ENCODE measurements at regions not wholly inside any gene's neighbourhood (a gene's known extent, or its start where the extent isn't known, plus 50 kb on each side); places are given as distances from the start of the nearest gene placed in this dataset.

DNA sequence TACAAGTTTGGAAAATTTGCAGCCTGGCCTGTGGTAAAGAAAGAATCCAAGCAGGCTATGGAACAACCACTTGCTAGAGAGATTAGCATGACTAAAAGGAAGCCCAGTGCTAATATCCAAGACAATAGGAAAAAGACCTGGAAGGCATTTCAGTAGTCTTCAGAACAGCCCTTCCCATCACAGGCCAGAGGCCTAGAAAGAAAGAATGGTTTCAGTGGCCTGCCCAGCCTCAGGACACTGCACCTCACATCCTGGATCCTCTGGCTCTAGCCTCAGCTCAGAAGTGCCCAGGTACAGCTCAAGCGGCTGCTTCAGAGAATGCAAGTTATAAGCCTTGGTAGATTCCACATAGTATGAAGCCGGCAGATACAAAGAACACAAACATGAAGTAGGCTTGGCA lies 449.8 kb upstream of the AR start:
- TF ChIP-seq, protein P1, sequence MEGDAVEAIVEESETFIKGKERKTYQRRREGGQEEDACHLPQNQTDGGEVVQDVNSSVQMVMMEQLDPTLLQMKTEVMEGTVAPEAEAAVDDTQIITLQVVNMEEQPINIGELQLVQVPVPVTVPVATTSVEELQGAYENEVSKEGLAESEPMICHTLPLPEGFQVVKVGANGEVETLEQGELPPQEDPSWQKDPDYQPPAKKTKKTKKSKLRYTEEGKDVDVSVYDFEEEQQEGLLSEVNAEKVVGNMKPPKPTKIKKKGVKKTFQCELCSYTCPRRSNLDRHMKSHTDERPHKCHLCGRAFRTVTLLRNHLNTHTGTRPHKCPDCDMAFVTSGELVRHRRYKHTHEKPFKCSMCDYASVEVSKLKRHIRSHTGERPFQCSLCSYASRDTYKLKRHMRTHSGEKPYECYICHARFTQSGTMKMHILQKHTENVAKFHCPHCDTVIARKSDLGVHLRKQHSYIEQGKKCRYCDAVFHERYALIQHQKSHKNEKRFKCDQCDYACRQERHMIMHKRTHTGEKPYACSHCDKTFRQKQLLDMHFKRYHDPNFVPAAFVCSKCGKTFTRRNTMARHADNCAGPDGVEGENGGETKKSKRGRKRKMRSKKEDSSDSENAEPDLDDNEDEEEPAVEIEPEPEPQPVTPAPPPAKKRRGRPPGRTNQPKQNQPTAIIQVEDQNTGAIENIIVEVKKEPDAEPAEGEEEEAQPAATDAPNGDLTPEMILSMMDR (IDR thresholded peaks at IDR 0.05): no peak
- TF ChIP-seq ZFX (IDR thresholded peaks at IDR 0.05; ENCODE audit: borderline replicate concordance): no peak
